ENCODE measurements at regions not wholly inside any gene's neighbourhood (a gene's known extent, or its start where the extent isn't known, plus 50 kb on each side); places are given as distances from the start of the nearest gene placed in this dataset.
"Not testable (repeated sequence)": the region's sequence is repeated elsewhere in the genome, so short reads cannot be mapped to it uniquely, and the experiment has no call there.

GRCh38 chr10:45163315-45163975 is 152.0 kb downstream of the OR13A1 start (continued):
- no peak for TF ChIP-seq ARID4B (CRISPR knock-in tag; IDR thresholded peaks at IDR 0.05; ENCODE audit: borderline replicate concordance)

GRCh38 chr10:45175520-45176118 is 139.8 kb downstream of the OR13A1 start:
- H3K4me1 Mint-ChIP-seq; H3K4me3 Mint-ChIP-seq; H3K36me3 Mint-ChIP-seq; POLR2A ChIA-PET; H3K9me3 Mint-ChIP-seq; H3K27ac Mint-ChIP-seq; DNase-seq (ENCODE audit: low spot score); ATAC-seq; H3K27me3 Mint-ChIP-seq (ENCODE audit: low read depth); CTCF ChIA-PET: not testable (repeated sequence)

- H3K4me1 Mint-ChIP-seq, result no peaks in the 10 kb centered on the region
- TF ChIP-seq NFE2L1 (CRISPR knock-in tag; IDR thresholded peaks at IDR 0.05) (no peak), E2F4 (CRISPR knock-in tag; IDR thresholded peaks at IDR 0.05; ENCODE audit: borderline replicate concordance, low read depth) (no peak), ZNF232 (CRISPR knock-in tag; IDR thresholded peaks at IDR 0.05) (no peak), ZMAT4 (CRISPR knock-in tag; IDR thresholded peaks at IDR 0.05) (no peak)
- H3K9me3 Mint-ChIP-seq, result no peaks in the 10 kb centered on the region
- ChIA-PET CTCF (no interaction called here), POLR2A (no interaction called here)
- ATAC-seq (no peak), DNase-seq (ENCODE audit: low spot score) (no peak)
- H3K27me3 Mint-ChIP-seq (ENCODE audit: low read depth), result no peaks in the 10 kb centered on the region
- no peak overlapping the region for H3K27ac Mint-ChIP-seq
- no peaks in the 10 kb centered on the region for H3K36me3 Mint-ChIP-seq
- no peak overlapping the region for H3K4me3 Mint-ChIP-seq
These were observed 135.7 kb downstream of the OR13A1 start for GRCh38 chr10:45179691-45180090.

- Mint-ChIP-seq H3K4me1 (no peaks in the 10 kb centered on the region), H3K9me3 (no peaks in the 10 kb centered on the region), H3K36me3 (no peaks in the 10 kb centered on the region), H3K27me3 (ENCODE audit: low read depth) (no peaks in the 10 kb centered on the region), H3K4me3 (no peak overlapping the region), H3K27ac (no peak overlapping the region)
- CTCF ChIA-PET, result no interaction called here
- ATAC-seq (no peak), DNase-seq (ENCODE audit: low spot score) (no peak)
- POLR2A ChIA-PET, result no interaction called here
- TF ChIP-seq ZNF512 (CRISPR knock-in tag; IDR thresholded peaks at IDR 0.05; ENCODE audit: borderline replicate concordance) (no peak), ZNF317 (CRISPR knock-in tag; IDR thresholded peaks at IDR 0.05; ENCODE audit: borderline replicate concordance, low read depth) (no peak), KAT7 (CRISPR knock-in tag; IDR thresholded peaks at IDR 0.05; ENCODE audit: borderline replicate concordance) (no peak), MLX (CRISPR knock-in tag; IDR thresholded peaks at IDR 0.05) (no peak), USF1 (CRISPR knock-in tag; IDR thresholded peaks at IDR 0.05) (no peak), NR1H2 (CRISPR knock-in tag; IDR thresholded peaks at IDR 0.05) (no peak), CTCF (IDR thresholded peaks at IDR 0.05) (no peak), MXD4 (CRISPR knock-in tag; IDR thresholded peaks at IDR 0.05; ENCODE audit: borderline replicate concordance) (no peak), FOXJ3 (CRISPR knock-in tag; IDR thresholded peaks at IDR 0.05; ENCODE audit: borderline replicate concordance) (no peak), TP53 (CRISPR knock-in tag; IDR thresholded peaks at IDR 0.05) (no peak), ZNF121 (CRISPR knock-in tag; IDR thresholded peaks at IDR 0.05) (no peak), ATF3 (CRISPR knock-in tag; conservative IDR thresholded peaks at IDR 0.05) (no peak)
These were observed 134.9 kb downstream of the OR13A1 start for GRCh38 chr10:45180507-45180906.
